ENCODE measurements at regions not wholly inside any gene's neighbourhood (a gene's known extent, or its start where the extent isn't known, plus 50 kb on each side); places are given as distances from the start of the nearest gene placed in this dataset.

- ATAC-seq (ENCODE audit: insufficient number of reproducible peaks, low FRiP score, low read depth): no peak
These were observed 524.2 kb upstream of the CHORDC1 start for GRCh38 chr11:90747057-90747456.

DNA sequence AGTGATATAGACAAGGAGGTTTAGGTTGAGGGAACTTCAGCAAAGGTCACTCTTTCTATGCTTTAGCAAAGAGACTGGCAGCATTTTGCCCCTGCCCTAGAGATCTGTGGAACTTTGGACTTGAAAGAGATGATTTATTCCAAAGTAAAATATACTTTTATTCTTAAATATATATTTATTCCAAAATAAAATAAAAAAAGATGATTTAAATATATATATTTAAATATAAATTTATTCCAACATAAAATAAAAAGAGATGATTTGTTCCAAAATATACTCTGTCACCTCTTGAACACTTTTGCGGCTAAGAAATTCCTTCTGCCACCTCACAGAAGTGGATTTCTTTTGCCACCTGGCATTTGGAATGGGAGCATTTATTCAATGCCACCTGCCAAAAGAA is 521.3 kb upstream of the CHORDC1 start:
- Histone ChIP-seq H3K4me1 (ENCODE audit: control insufficient read depth in 1 of 2, low read depth in 2 of 2) (no peaks in the 10 kb centered on the region), H3K36me3 (no peaks in the 10 kb centered on the region), H3K27me3 (replicated peaks; ENCODE audit: insufficient read depth) (no peaks in the 10 kb centered on the region), H3K27ac (no peak overlapping the region), H3K4me3 (no peak overlapping the region), H3K9me3 (no peaks in the 10 kb centered on the region)
- TF ChIP-seq, protein P1, sequence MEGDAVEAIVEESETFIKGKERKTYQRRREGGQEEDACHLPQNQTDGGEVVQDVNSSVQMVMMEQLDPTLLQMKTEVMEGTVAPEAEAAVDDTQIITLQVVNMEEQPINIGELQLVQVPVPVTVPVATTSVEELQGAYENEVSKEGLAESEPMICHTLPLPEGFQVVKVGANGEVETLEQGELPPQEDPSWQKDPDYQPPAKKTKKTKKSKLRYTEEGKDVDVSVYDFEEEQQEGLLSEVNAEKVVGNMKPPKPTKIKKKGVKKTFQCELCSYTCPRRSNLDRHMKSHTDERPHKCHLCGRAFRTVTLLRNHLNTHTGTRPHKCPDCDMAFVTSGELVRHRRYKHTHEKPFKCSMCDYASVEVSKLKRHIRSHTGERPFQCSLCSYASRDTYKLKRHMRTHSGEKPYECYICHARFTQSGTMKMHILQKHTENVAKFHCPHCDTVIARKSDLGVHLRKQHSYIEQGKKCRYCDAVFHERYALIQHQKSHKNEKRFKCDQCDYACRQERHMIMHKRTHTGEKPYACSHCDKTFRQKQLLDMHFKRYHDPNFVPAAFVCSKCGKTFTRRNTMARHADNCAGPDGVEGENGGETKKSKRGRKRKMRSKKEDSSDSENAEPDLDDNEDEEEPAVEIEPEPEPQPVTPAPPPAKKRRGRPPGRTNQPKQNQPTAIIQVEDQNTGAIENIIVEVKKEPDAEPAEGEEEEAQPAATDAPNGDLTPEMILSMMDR (IDR thresholded peaks at IDR 0.05): no peak
- DNase-seq (ENCODE audit: low spot score) (no peak), ATAC-seq (ENCODE audit: insufficient number of reproducible peaks, low FRiP score, low read depth) (no peak)

More at GRCh38 chr11:90747057-90747456, 524.2 kb upstream of the CHORDC1 start:
- DNase-seq (ENCODE audit: low spot score): no peak
- Histone ChIP-seq H3K9me3 (no peaks in the 10 kb centered on the region), H3K27me3 (replicated peaks; ENCODE audit: insufficient read depth) (no peaks in the 10 kb centered on the region), H3K4me1 (ENCODE audit: control insufficient read depth in 1 of 2, low read depth in 2 of 2) (no peaks in the 10 kb centered on the region), H3K36me3 (no peaks in the 10 kb centered on the region), H3K4me3 (no peak overlapping the region), H3K27ac (no peak overlapping the region)
- TF ChIP-seq, protein P1 (IDR thresholded peaks at IDR 0.05): no peak

GRCh38 chr11:90738799-90739198 is 516.0 kb upstream of the CHORDC1 start:
- TF ChIP-seq, protein P1 (IDR thresholded peaks at IDR 0.05): no peak
- H3K27ac ChIP-seq: no peak overlapping the region
- H3K27me3 ChIP-seq (replicated peaks; ENCODE audit: insufficient read depth): no peaks in the 10 kb centered on the region
- ATAC-seq (ENCODE audit: insufficient number of reproducible peaks, low FRiP score, low read depth) (no peak), DNase-seq (ENCODE audit: low spot score) (no peak)
- no peak overlapping the region for H3K4me3 ChIP-seq
- H3K36me3 ChIP-seq: no peaks in the 10 kb centered on the region
- no peaks in the 10 kb centered on the region for H3K9me3 ChIP-seq
- H3K4me1 ChIP-seq (ENCODE audit: control insufficient read depth in 1 of 2, low read depth in 2 of 2): no peaks in the 10 kb centered on the region

DNA sequence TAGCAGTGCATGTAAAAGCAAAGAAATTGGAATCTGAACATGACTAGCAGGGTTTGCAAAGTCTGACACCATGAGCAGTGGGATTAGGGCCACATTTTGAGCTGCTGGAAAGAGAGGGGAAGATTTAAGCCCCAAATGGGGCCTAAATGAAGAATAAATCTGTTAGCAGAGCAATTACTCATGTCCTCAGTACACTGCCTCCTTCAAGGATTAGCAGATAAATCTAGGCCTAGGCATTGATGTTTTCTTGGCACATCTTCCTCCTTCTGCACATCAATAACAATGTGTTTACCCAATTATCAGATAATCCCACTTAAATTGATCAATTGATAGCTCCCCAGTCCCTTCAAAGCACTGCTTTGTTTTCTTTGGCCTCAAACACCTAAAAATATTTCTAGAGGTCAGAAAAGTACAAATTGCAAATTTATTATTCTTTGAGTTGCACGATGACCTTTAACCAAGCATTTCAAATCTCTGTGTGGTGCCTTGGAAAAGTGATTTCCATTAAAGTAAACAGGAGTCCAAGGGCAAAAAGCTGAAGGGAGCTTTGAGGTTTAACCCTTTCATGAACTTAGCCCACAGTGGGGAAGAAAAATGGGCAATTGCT is 514.7 kb upstream of the CHORDC1 start:
- no peaks in the 10 kb centered on the region for H3K9me3 ChIP-seq
- DNase-seq (ENCODE audit: low spot score) (no peak), ATAC-seq (ENCODE audit: insufficient number of reproducible peaks, low FRiP score, low read depth) (no peak)
- no peak overlapping the region for H3K27ac ChIP-seq
- H3K36me3 ChIP-seq: no peaks in the 10 kb centered on the region
- no peak overlapping the region for H3K4me3 ChIP-seq
- H3K4me1 ChIP-seq (ENCODE audit: control insufficient read depth in 1 of 2, low read depth in 2 of 2): no peaks in the 10 kb centered on the region
- TF ChIP-seq, protein P1 (IDR thresholded peaks at IDR 0.05): no peak
- no peaks in the 10 kb centered on the region for H3K27me3 ChIP-seq (replicated peaks; ENCODE audit: insufficient read depth)

DNA sequence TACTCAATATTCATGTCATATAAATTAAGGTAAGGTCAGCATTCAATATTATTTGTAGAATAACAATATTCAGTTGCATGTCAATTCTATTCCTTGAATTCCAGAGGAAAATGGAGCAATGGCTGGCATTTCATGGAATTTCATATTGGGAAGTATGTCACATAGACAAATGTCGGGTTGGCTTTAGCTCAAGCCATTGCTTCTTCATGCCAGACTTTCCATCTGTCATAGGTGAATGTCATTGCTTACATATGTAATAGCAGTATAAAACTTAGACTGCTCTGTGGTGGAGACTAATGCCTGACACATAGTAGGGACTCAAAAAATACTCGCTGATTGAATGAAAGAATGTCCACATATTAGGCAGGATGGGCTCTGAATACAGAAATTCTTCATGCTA is 509.6 kb upstream of the CHORDC1 start:
- TF ChIP-seq, protein P1 (IDR thresholded peaks at IDR 0.05): no peak
- Histone ChIP-seq H3K9me3 (no peaks in the 10 kb centered on the region), H3K27me3 (replicated peaks; ENCODE audit: insufficient read depth) (no peaks in the 10 kb centered on the region), H3K27ac (no peak overlapping the region), H3K4me3 (no peak overlapping the region), H3K36me3 (no peaks in the 10 kb centered on the region), H3K4me1 (ENCODE audit: control insufficient read depth in 1 of 2, low read depth in 2 of 2) (no peaks in the 10 kb centered on the region)
- DNase-seq (ENCODE audit: low spot score) (no peak), ATAC-seq (ENCODE audit: insufficient number of reproducible peaks, low FRiP score, low read depth) (no peak)
